Nephron progenitor cell (in vitro differentiated cells): ENCODE measurements at regions not wholly inside any gene's neighbourhood (a gene's known extent, or its start where the extent isn't known, plus 50 kb on each side); places are given as distances from the start of the nearest gene placed in this dataset.

Experiments
- DNase-seq: peaks from one replicate; pipeline ENCODE4 v3.0.0; 2021
- H3K27ac Mint-ChIP-seq: 2 replicates; pipeline ENCODE4 v1.8.0; 2021; ENCODE audit warnings: mild to moderate bottlenecking, moderate library complexity, mixed read lengths
- H3K27me3 Mint-ChIP-seq: 2 replicates; pipeline ENCODE4 v1.8.0; 2021; ENCODE audit warnings: mild to moderate bottlenecking, low read depth, mixed read lengths; ENCODE audit not compliant: poor library complexity
- H3K36me3 Mint-ChIP-seq: 2 replicates; pipeline ENCODE4 v1.8.0; 2021; ENCODE audit warnings: low read depth, mixed read lengths
- H3K4me1 Mint-ChIP-seq: 2 replicates; pipeline ENCODE4 v1.8.0; 2021; ENCODE audit warnings: mixed read lengths
- H3K4me3 Mint-ChIP-seq: 2 replicates; pipeline ENCODE4 v1.8.0; 2021; ENCODE audit warnings: mild to moderate bottlenecking, moderate library complexity, mixed read lengths
- H3K9me3 Mint-ChIP-seq: 2 replicates; pipeline ENCODE4 v1.8.0; 2021; ENCODE audit warnings: mild to moderate bottlenecking, moderate library complexity, mixed read lengths
- CTCF ChIP-seq: fragments of 200-600 bp; sonication (generic); IDR thresholded peaks from 2 replicates; pipeline ENCODE4 v1.5.0; 2021; ENCODE audit warnings: antibody characterized with exemption

GRCh38 chr3:21042184-21042583 lies 708.8 kb downstream of the ZNF385D start:
- no peak for DNase-seq
- Mint-ChIP-seq H3K27me3 (no peaks in the 10 kb centered on the region), H3K36me3 (no peaks in the 10 kb centered on the region), H3K27ac (no peak overlapping the region), H3K4me3 (no peak overlapping the region), H3K4me1 (no peaks in the 10 kb centered on the region), H3K9me3 (no peaks in the 10 kb centered on the region)
- TF ChIP-seq CTCF: no peak

GRCh38 chr3:21041621-21042020 lies 709.4 kb downstream of the ZNF385D start:
- H3K4me1 Mint-ChIP-seq: no peaks in the 10 kb centered on the region
- H3K27me3 Mint-ChIP-seq: no peaks in the 10 kb centered on the region
- H3K27ac Mint-ChIP-seq: no peak overlapping the region
- no peaks in the 10 kb centered on the region for H3K36me3 Mint-ChIP-seq
- no peak for DNase-seq
- TF ChIP-seq CTCF: no peak
- H3K4me3 Mint-ChIP-seq: no peak overlapping the region
- H3K9me3 Mint-ChIP-seq: no peaks in the 10 kb centered on the region

GRCh38 chr3:21036888-21037287 lies 714.1 kb downstream of the ZNF385D start:
- no peaks in the 10 kb centered on the region for H3K4me1 Mint-ChIP-seq
- TF ChIP-seq CTCF: no peak
- H3K27me3 Mint-ChIP-seq: no peaks in the 10 kb centered on the region
- no peaks in the 10 kb centered on the region for H3K9me3 Mint-ChIP-seq
- DNase-seq: no peak
- no peak overlapping the region for H3K4me3 Mint-ChIP-seq
- H3K27ac Mint-ChIP-seq: no peak overlapping the region
- H3K36me3 Mint-ChIP-seq: no peaks in the 10 kb centered on the region

- Mint-ChIP-seq H3K27me3 (no peaks in the 10 kb centered on the region), H3K27ac (no peak overlapping the region), H3K36me3 (no peaks in the 10 kb centered on the region), H3K4me1 (no peaks in the 10 kb centered on the region), H3K4me3 (no peak overlapping the region), H3K9me3 (no peaks in the 10 kb centered on the region)
- no peak for DNase-seq
- TF ChIP-seq CTCF: no peak
Measured at GRCh38 chr3:21028412-21028811, 722.6 kb downstream of the ZNF385D start.

GRCh38 chr3:21024563-21024962 lies 726.4 kb downstream of the ZNF385D start:
- Mint-ChIP-seq H3K27ac (no peak overlapping the region), H3K27me3 (no peaks in the 10 kb centered on the region), H3K4me1 (no peaks in the 10 kb centered on the region), H3K36me3 (no peaks in the 10 kb centered on the region), H3K4me3 (no peak overlapping the region), H3K9me3 (no peaks in the 10 kb centered on the region)
- no peak for TF ChIP-seq CTCF
- no peak for DNase-seq

GRCh38 chr3:21020681-21021080 lies 730.3 kb downstream of the ZNF385D start:
- no peak for DNase-seq
- no peak overlapping the region for H3K4me3 Mint-ChIP-seq
- H3K36me3 Mint-ChIP-seq: no peaks in the 10 kb centered on the region
- no peaks in the 10 kb centered on the region for H3K4me1 Mint-ChIP-seq
- no peak for TF ChIP-seq CTCF
- H3K27me3 Mint-ChIP-seq: no peaks in the 10 kb centered on the region
- H3K27ac Mint-ChIP-seq: no peak overlapping the region
- H3K9me3 Mint-ChIP-seq: peaks cover 19% of the 10 kb centered on the region
